ENCODE measurements at regions not wholly inside any gene's neighbourhood (a gene's known extent, or its start where the extent isn't known, plus 50 kb on each side); places are given as distances from the start of the nearest gene placed in this dataset.

DNA sequence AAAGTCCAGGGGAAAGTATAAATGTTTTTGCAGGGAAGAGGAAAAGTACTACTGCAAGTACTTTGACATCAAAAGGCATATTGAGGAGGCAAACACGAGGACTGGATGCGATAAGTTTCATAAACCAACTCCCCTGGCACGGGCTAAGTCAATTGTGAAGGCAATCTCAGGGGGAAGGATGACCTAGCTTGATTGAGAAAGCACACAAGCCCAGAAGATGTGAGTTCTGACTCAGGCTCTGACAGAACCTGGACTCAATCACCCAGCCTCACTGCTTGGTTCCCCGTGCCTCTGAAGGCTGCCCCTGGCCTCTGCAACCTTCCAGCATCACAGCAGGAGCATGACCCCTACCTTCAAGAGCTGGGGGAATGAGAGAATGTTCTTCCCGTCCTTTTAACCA lies 93.2 kb upstream of the ZNF438 start:
- H3K9me3 Mint-ChIP-seq = no peaks in the 10 kb centered on the region
- 85 to 100% methylated on average over 4 to 5 of the region's 5 CpGs for WGBS, 2 experiments (ENCODE audit: insufficient coverage in 1 of 2, insufficient read length in 1 of 2)
- H3K36me3 ChIP-seq (ENCODE audit: control insufficient read depth, insufficient read depth, low read length) = no peaks in the 10 kb centered on the region
- no peak overlapping the region for H3K27ac Mint-ChIP-seq
- H3K4me1 ChIP-seq (ENCODE audit: control insufficient read depth, insufficient read depth, low read length) = no peaks in the 10 kb centered on the region
- no peak overlapping the region for H3K4me3 Mint-ChIP-seq
- no peak for DNase-seq
- H3K27ac ChIP-seq (ENCODE audit: low read depth, low read length) = no peak overlapping the region
- TF ChIP-seq, protein P1, sequence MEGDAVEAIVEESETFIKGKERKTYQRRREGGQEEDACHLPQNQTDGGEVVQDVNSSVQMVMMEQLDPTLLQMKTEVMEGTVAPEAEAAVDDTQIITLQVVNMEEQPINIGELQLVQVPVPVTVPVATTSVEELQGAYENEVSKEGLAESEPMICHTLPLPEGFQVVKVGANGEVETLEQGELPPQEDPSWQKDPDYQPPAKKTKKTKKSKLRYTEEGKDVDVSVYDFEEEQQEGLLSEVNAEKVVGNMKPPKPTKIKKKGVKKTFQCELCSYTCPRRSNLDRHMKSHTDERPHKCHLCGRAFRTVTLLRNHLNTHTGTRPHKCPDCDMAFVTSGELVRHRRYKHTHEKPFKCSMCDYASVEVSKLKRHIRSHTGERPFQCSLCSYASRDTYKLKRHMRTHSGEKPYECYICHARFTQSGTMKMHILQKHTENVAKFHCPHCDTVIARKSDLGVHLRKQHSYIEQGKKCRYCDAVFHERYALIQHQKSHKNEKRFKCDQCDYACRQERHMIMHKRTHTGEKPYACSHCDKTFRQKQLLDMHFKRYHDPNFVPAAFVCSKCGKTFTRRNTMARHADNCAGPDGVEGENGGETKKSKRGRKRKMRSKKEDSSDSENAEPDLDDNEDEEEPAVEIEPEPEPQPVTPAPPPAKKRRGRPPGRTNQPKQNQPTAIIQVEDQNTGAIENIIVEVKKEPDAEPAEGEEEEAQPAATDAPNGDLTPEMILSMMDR (conservative IDR thresholded peaks at IDR 0.05) = no peak
- peaks cover 5% of the 10 kb centered on the region for H3K27me3 ChIP-seq (ENCODE audit: control insufficient read depth, insufficient read depth, low read length, poor library complexity, severe bottlenecking)
- no peaks in the 10 kb centered on the region for H3K36me3 Mint-ChIP-seq (ENCODE audit: low read depth)
- no peak overlapping the region for H3K9ac ChIP-seq (ENCODE audit: extremely low read depth, low read length, poor library complexity, severe bottlenecking)
- H3K27me3 Mint-ChIP-seq (ENCODE audit: insufficient read depth) = peaks cover 9% of the 10 kb centered on the region
- H3K4me1 Mint-ChIP-seq = peaks cover 5% of the 10 kb centered on the region
- no peaks in the 10 kb centered on the region for H3K9me3 ChIP-seq (ENCODE audit: control insufficient read depth, low read length)
- no peak overlapping the region for H3K4me3 ChIP-seq (ENCODE audit: low read length)

DNA sequence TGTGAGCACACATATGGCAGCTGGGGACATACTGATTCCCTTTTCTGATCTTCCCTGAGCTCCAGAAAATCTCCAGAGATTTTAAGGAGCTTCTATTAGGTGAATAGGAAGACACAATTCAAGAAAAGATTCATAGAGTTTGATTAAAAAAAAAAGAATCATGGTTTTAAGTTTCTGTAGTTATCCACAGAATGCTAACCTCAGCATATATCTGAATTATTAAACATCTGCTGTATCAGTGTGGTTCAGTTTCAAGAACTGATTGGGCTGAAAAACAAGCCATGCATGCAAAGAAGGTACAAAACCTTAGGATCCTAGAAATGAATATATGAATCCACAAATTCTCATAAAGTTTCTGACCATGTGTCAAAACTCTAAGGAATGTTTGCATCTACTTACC lies 94.1 kb upstream of the ZNF438 start:
- no peaks in the 10 kb centered on the region for H3K36me3 Mint-ChIP-seq (ENCODE audit: low read depth)
- no peak overlapping the region for H3K4me3 Mint-ChIP-seq

DNA sequence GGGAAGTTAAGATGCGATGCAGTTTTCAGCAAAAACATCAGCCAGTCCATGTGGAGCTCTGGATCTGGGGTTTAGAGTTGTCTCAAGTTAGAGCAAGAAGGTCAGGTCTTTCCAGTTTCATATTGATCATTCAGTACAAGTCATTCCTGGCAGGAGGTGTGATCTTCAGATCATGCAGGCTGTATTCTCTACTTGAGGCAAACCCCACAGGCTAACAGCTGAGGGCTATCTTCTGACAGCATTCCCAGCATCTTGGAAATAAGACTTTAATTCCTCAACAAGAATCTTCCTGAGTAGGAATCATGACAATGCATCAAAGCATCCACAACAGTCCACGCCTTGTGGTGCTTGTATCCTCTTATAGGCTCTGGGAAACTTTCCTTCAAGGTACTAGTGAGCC lies 94.9 kb upstream of the ZNF438 start:
- H3K9ac ChIP-seq (ENCODE audit: extremely low read depth, low read length, poor library complexity, severe bottlenecking) = no peak overlapping the region
- peaks cover 5% of the 10 kb centered on the region for H3K4me1 Mint-ChIP-seq
- TF ChIP-seq, protein P1 (conservative IDR thresholded peaks at IDR 0.05) = no peak
- no peaks in the 10 kb centered on the region for H3K36me3 Mint-ChIP-seq (ENCODE audit: low read depth)
- peaks cover 7% of the 10 kb centered on the region for H3K27me3 Mint-ChIP-seq (ENCODE audit: insufficient read depth)
- no peak overlapping the region for H3K27ac Mint-ChIP-seq
- no peaks in the 10 kb centered on the region for H3K36me3 ChIP-seq (ENCODE audit: control insufficient read depth, insufficient read depth, low read length)
- H3K9me3 Mint-ChIP-seq = no peaks in the 10 kb centered on the region
- no peaks in the 10 kb centered on the region for H3K9me3 ChIP-seq (ENCODE audit: control insufficient read depth, low read length)
- H3K4me3 ChIP-seq (ENCODE audit: low read length) = no peak overlapping the region
- no peaks in the 10 kb centered on the region for H3K4me1 ChIP-seq (ENCODE audit: control insufficient read depth, insufficient read depth, low read length)
- WGBS, 2 experiments (ENCODE audit: insufficient coverage in 1 of 2, insufficient read length in 1 of 2) = 85 to 96% methylated on average over 2 of the region's 2 CpGs
- no peak for DNase-seq
- H3K27ac ChIP-seq (ENCODE audit: low read depth, low read length) = no peak overlapping the region
- no peak overlapping the region for H3K4me3 Mint-ChIP-seq
- peaks cover 5% of the 10 kb centered on the region for H3K27me3 ChIP-seq (ENCODE audit: control insufficient read depth, insufficient read depth, low read length, poor library complexity, severe bottlenecking)

More for the DNA sequence above, 94.1 kb upstream of the ZNF438 start:
- Histone ChIP-seq H3K27me3 (ENCODE audit: control insufficient read depth, insufficient read depth, low read length, poor library complexity, severe bottlenecking) (peaks cover 5% of the 10 kb centered on the region), H3K27ac (ENCODE audit: low read depth, low read length) (no peak overlapping the region), H3K36me3 (ENCODE audit: control insufficient read depth, insufficient read depth, low read length) (no peaks in the 10 kb centered on the region), H3K4me1 (ENCODE audit: control insufficient read depth, insufficient read depth, low read length) (no peaks in the 10 kb centered on the region), H3K9me3 (ENCODE audit: control insufficient read depth, low read length) (no peaks in the 10 kb centered on the region), H3K4me3 (ENCODE audit: low read length) (no peak overlapping the region), H3K9ac (ENCODE audit: extremely low read depth, low read length, poor library complexity, severe bottlenecking) (no peak overlapping the region)
- peaks cover 7% of the 10 kb centered on the region for H3K27me3 Mint-ChIP-seq (ENCODE audit: insufficient read depth)
- TF ChIP-seq, protein P1 (conservative IDR thresholded peaks at IDR 0.05) = no peak
- no peaks in the 10 kb centered on the region for H3K9me3 Mint-ChIP-seq
- H3K4me1 Mint-ChIP-seq = peaks cover 5% of the 10 kb centered on the region
- no peak overlapping the region for H3K27ac Mint-ChIP-seq
- no peak for DNase-seq
